ENCODE measurements at regions not wholly inside any gene's neighbourhood (a gene's known extent, or its start where the extent isn't known, plus 50 kb on each side); places are given as distances from the start of the nearest gene placed in this dataset.
"Not testable (repeated sequence)": the region's sequence is repeated elsewhere in the genome, so short reads cannot be mapped to it uniquely, and the experiment has no call there.

DNA sequence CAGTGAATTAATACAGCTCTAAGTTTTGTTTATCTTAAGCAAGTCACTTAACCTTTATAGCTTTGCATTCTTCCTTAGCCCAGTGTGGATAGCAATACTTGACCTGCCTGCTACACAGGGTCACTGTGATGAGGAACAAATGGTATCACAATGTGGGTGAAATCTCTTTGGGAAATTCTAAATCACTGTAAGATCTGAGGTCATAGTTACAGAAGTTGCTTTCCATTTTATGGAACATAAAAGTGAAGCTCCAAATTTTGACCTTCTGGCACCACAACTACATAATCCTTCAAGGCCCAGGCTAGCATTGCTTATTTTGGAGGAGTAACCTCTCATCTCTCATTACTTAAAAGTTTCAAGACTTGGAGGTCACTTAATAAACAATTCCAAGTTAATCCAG is 227.7 kb downstream of the USP46 start:
- TF ChIP-seq, protein P1, sequence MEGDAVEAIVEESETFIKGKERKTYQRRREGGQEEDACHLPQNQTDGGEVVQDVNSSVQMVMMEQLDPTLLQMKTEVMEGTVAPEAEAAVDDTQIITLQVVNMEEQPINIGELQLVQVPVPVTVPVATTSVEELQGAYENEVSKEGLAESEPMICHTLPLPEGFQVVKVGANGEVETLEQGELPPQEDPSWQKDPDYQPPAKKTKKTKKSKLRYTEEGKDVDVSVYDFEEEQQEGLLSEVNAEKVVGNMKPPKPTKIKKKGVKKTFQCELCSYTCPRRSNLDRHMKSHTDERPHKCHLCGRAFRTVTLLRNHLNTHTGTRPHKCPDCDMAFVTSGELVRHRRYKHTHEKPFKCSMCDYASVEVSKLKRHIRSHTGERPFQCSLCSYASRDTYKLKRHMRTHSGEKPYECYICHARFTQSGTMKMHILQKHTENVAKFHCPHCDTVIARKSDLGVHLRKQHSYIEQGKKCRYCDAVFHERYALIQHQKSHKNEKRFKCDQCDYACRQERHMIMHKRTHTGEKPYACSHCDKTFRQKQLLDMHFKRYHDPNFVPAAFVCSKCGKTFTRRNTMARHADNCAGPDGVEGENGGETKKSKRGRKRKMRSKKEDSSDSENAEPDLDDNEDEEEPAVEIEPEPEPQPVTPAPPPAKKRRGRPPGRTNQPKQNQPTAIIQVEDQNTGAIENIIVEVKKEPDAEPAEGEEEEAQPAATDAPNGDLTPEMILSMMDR (IDR thresholded peaks at IDR 0.05; ENCODE audit: borderline replicate concordance, control extremely low read depth, extremely low read depth, insufficient read depth, missing control alignments), result no peak
- in situ Hi-C loops (cut with MboI; ENCODE audit: low sequenced_read_pairs, unreplicated experiment), result no loop called here
- DNase-seq (ENCODE audit: low spot score), result no peak

DNA sequence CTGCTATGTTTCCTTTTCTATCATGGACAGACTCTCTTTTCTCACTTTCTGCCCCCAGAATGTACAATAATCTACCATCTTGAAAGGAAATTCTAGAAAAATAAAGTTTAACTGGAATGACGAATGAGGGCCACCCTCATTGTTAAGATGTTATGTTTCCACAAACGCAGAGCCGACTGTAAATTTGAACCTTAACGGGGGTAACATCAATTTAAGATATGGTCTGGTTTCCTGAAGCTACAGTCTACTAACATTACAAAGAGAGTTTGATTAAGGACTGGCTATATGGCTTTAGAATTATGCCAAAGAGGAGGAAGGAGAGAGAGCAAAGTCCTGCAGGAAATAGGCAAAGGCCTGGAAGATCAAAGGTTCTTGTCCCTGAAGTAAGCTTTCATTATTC is 227.2 kb downstream of the USP46 start:
- TF ChIP-seq, protein P1 (IDR thresholded peaks at IDR 0.05; ENCODE audit: borderline replicate concordance, control extremely low read depth, extremely low read depth, insufficient read depth, missing control alignments), result no peak
- in situ Hi-C loops (cut with MboI; ENCODE audit: low sequenced_read_pairs, unreplicated experiment), result no loop called here
- no peak for DNase-seq (ENCODE audit: low spot score)

DNA sequence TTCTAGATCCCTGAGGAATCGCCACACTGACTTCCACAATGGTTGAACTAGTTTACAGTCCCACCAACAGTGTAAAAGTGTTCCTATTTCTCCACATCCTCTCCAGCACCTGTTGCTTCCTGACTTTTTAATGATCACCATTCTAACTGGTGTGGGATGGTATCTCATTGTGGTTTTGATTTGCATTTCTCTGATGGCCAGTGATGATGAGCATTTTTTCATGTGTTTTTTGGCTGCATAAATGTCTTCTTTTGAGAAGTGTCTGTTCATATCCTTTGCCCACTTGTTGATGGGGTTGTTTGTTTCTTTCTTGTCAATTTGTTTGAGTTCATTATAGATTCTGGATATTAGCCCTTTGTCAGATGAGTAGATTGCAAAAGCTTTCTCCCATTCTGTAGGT is 216.6 kb downstream of the USP46 start:
- in situ Hi-C loops (cut with MboI; ENCODE audit: low sequenced_read_pairs, unreplicated experiment); DNase-seq (ENCODE audit: low spot score): not testable (repeated sequence)

DNA sequence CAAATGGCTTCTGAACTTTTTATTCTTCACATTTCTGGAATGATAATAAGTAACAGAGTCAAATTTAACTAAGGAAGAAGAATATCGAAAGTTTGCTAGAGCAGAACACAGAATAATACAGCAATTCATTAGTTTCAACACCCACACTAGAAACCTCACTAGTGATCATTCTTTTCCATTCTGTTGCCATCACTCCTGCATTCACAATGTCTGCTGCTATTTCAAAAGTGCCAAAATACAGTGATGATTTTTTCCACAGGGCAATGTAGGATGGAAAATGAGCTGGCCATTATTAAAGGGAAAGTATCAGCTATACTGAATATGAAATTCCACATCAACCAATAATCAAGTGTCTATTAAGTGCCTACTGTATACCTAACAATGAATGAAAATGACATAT is 186.7 kb downstream of the USP46 start:
- in situ Hi-C loops (cut with MboI; ENCODE audit: low sequenced_read_pairs, unreplicated experiment), result no loop called here
- TF ChIP-seq, protein P1 (IDR thresholded peaks at IDR 0.05; ENCODE audit: borderline replicate concordance, control extremely low read depth, extremely low read depth, insufficient read depth, missing control alignments), result no peak
- DNase-seq (ENCODE audit: low spot score), result no peak

DNA sequence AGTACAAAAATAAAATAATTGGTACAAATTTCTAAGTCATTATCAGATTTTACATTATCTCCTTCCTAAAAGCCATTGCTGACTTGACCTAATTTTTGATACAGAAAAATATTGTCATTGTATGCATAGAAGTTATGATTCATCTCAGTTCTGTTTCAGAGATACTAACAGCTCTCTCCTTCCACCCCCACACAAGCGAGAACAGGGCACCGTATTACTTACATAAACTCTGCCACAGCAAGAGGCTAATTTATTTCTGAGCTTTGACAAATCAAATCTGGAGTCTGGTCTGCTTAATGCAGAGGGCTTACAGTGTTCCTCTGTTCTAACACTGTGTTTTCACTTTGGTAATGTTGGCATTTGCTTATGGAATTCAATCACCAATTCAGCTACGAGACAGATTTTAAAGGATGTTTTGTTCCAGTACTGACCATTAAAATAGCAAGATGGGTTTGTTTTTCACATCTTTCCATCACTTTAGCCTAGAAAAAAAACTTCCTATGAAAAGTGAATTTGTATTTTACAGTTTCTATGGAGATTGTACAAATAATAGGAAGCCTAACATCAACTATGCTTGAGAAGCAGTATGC is 181.8 kb downstream of the USP46 start:
- in situ Hi-C loops (cut with MboI; ENCODE audit: low sequenced_read_pairs, unreplicated experiment), result no loop called here
- TF ChIP-seq, protein P1 (IDR thresholded peaks at IDR 0.05; ENCODE audit: borderline replicate concordance, control extremely low read depth, extremely low read depth, insufficient read depth, missing control alignments), result no peak
- DNase-seq (ENCODE audit: low spot score), result no peak

DNA sequence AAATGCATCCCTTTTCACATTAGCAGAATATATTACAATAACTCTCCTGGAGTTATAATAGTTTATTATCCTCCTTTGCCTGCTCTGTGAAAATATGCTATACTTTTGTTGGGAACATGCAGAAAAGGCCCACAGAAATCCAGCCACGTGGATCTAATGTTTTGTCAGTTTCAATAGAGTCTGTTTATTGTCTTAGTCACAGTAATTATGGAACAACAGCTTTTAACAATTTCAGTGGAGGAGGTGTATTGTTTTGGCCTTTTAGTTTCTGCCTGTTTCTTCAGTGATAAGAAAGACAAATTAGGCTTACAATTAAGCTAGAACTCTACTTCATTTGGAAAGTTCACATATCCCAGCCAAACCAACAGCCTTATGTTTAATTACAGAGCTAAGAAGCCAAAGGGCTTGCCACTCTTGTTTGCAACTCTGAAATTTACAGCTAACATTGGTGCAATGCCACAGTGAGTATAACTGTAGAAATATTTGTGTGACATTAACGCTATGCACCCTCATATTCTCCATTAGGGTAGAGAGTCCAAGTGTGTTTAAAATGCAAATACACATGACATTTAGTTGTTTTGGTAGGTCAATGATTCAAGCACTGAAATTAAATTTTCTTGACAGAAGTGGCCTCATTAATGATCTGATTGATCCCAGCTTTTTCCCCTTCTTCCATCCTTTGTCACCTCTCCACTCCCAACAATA is 175.8 kb downstream of the USP46 start:
- in situ Hi-C loops (cut with MboI; ENCODE audit: low sequenced_read_pairs, unreplicated experiment), result no loop called here
- TF ChIP-seq, protein P1 (IDR thresholded peaks at IDR 0.05; ENCODE audit: borderline replicate concordance, control extremely low read depth, extremely low read depth, insufficient read depth, missing control alignments), result no peak
- no peak for DNase-seq (ENCODE audit: low spot score)

DNA sequence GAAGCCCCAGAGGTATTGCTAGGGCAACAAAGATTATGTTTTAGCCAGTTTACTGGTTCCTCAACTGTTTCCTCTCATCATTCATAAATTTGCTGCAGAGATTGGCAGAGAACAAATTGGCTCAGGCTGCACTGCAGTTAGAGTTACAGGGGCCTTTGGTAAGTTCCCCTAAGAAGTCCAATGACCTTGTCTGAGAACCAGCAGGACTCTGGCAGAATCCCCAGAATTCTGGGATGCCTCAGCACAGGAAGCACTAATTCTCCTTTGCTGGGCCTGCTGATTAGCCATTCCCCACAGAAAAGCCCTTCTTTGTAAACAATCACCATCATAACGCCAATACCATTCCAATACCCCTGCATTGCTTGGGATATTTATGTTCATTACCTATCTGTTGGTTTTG is 151.3 kb downstream of the USP46 start:
- TF ChIP-seq, protein P1 (IDR thresholded peaks at IDR 0.05; ENCODE audit: borderline replicate concordance, control extremely low read depth, extremely low read depth, insufficient read depth, missing control alignments), result no peak
- DNase-seq (ENCODE audit: low spot score), result no peak
- in situ Hi-C loops (cut with MboI; ENCODE audit: low sequenced_read_pairs, unreplicated experiment), result no loop called here

Measured in GM13976 (cell line).